ENCODE measurements at regions not wholly inside any gene's neighbourhood (a gene's known extent, or its start where the extent isn't known, plus 50 kb on each side); places are given as distances from the start of the nearest gene placed in this dataset.

GRCh38 chr15:98025237-98025636 lies 64.7 kb downstream of the ARRDC4 start:
- TF ChIP-seq CTCF (IDR thresholded peaks at IDR 0.05) (no peak), EP300 (IDR thresholded peaks at IDR 0.05; ENCODE audit: low read depth) (no peak)
